HCT116 (cell line): ENCODE measurements at regions not wholly inside any gene's neighbourhood (a gene's known extent, or its start where the extent isn't known, plus 50 kb on each side); places are given as distances from the start of the nearest gene placed in this dataset.

Experiments
- ATAC-seq: fragments of 200-7000 bp; cut with Tn5 transposase; 2 replicates; pipeline ENCODE4 v1.9.1; 2020; ENCODE audit warnings: mild to moderate bottlenecking, moderate library complexity
- BruUV-seq: library from RNA; stranded (reverse); fragments of 400-500 nt; replicated peaks from 2 replicates; lab custom pipeline; 2021; lab: Mats Ljungman, UMichigan
- CTCF ChIA-PET: fragments of 300-600 bp; sonication (Branson Sonifier 250); formaldehyde crosslinking; loops from one replicate; lab custom pipeline; 2021; ENCODE audit warnings: antibody characterized with exemption; lab: Charles Lee
- POLR2A ChIA-PET: fragments of 300-600, 350-600 bp; sonication (Branson Sonifier 250); formaldehyde crosslinking; loops from one replicate; lab custom pipeline; 2021; ENCODE audit warnings: antibody characterized with exemption; lab: Charles Lee
- RAD21 ChIA-PET, 2 experiments: fragments of 300-600 bp; sonication (Branson Sonifier 250); formaldehyde crosslinking; loops; one replicate each; lab custom pipeline; 2023; ENCODE audit warnings: low total read pairs in 2 of 2; ENCODE audit not compliant: uncharacterized antibody in 2 of 2, unreplicated experiment in 2 of 2, low non-redundant PET in 1 of 2; lab: Charles Lee
- DNase-seq: peaks from one replicate; pipeline ENCODE4 v3.0.0-alpha.2; 2010; ENCODE audit warnings: low read depth, low spot score
- H2AFZ ChIP-seq: fragments of 200-600 bp; shearing (Covaris generic), sonication (generic); 2 replicates; pipeline ENCODE4 v1.6.1; 2017; ENCODE audit warnings: low read depth, mixed run types, mixed read lengths, antibody characterized with exemption, low read length; ENCODE audit not compliant: poor library complexity, severe bottlenecking
- H3K27ac ChIP-seq: 2 replicates; pipeline ENCODE4 v1.5.1; 2012; ENCODE audit warnings: low read depth, low read length
- H3K27me3 ChIP-seq: fragments of 200-600 bp; sonication (generic); 2 replicates; pipeline ENCODE4 v1.6.1; 2016; ENCODE audit warnings: mixed run types, low read length, mixed read lengths; ENCODE audit not compliant: insufficient read depth
- H3K36me3 ChIP-seq, 2 experiments: fragments of 200-500 bp in 1 of 2; fragments of 200-600 bp in 1 of 2; sonication (Bioruptor generic) in 1 of 2; sonication (generic) in 1 of 2; 2 replicates each; pipeline versions ENCODE4 v1.5.1 to v1.6.1; 2014 to 2016; ENCODE audit warnings: low read length in 2 of 2, inconsistent platforms in 1 of 2, mixed read lengths in 1 of 2, mixed run types in 1 of 2; ENCODE audit not compliant: insufficient read depth in 2 of 2, control insufficient read depth in 1 of 2
- H3K4me1 ChIP-seq, 2 experiments: fragments of 200-600 bp in 1 of 2; sonication (generic) in 1 of 2; 2 replicates each; pipeline versions ENCODE4 v1.5.1 to v1.6.1; 2012 to 2017; ENCODE audit warnings: low read length in 2 of 2, inconsistent platforms in 1 of 2, mild to moderate bottlenecking in 1 of 2, mixed read lengths in 1 of 2, mixed run types in 1 of 2, moderate library complexity in 1 of 2; ENCODE audit not compliant: insufficient read depth in 2 of 2, control insufficient read depth in 1 of 2
- H3K4me2 ChIP-seq: fragments of 200-600 bp; sonication (generic); 2 replicates; pipeline ENCODE4 v1.6.1; 2017; ENCODE audit warnings: mixed run types, low read length, mixed read lengths
- H3K4me3 ChIP-seq, 2 experiments: fragments of 200-600 bp in 1 of 2; sonication (generic) in 1 of 2; replicated peaks in 1 of 2; 2 replicates each; pipeline ENCODE4 v1.5.1; 2011 to 2016; ENCODE audit warnings: low read length in 2 of 2, control low read depth in 1 of 2, low read depth in 1 of 2, mild to moderate bottlenecking in 1 of 2, mixed read lengths in 1 of 2, mixed run types in 1 of 2
- H3K79me2 ChIP-seq: fragments of 200-600 bp; sonication (generic); 2 replicates; pipeline ENCODE4 v1.6.1; 2017; ENCODE audit warnings: mild to moderate bottlenecking, mixed run types, low read length, moderate library complexity, mixed read lengths; ENCODE audit not compliant: insufficient read depth
- H3K9ac ChIP-seq: fragments of 200-600 bp; sonication (generic); 2 replicates; pipeline ENCODE4 v1.6.1; 2016; ENCODE audit warnings: low read length, mixed read lengths
- H3K9me2 ChIP-seq: fragments of 200-600 bp; sonication (generic), shearing (Covaris generic); 2 replicates; pipeline ENCODE4 v1.6.1; 2017; ENCODE audit warnings: mixed run types, mild to moderate bottlenecking, moderate library complexity; ENCODE audit not compliant: insufficient read depth
- H3K9me3 ChIP-seq, 2 experiments: fragments of 200-500 bp in 1 of 2; fragments of 200-600 bp in 1 of 2; sonication (Bioruptor generic) in 1 of 2; sonication (generic) in 1 of 2; 2 replicates each; pipeline ENCODE4 v1.6.1; 2014 to 2017; ENCODE audit warnings: low read length in 2 of 2, mixed read lengths in 2 of 2, inconsistent platforms in 1 of 2, low read depth in 1 of 2, mild to moderate bottlenecking in 1 of 2, mixed run types in 1 of 2, moderate library complexity in 1 of 2; ENCODE audit not compliant: control insufficient read depth in 1 of 2, insufficient read depth in 1 of 2
- H4K20me1 ChIP-seq: fragments of 200-600 bp; sonication (generic), shearing (Covaris generic); 2 replicates; pipeline ENCODE4 v1.6.1; 2017; ENCODE audit warnings: mixed run types, mild to moderate bottlenecking, moderate library complexity; ENCODE audit not compliant: insufficient read depth
- CEBPB ChIP-seq: IDR thresholded peaks from 2 replicates; pipeline ENCODE4 v1.6.1; 2012; ENCODE audit warnings: low read depth
- ELF1 ChIP-seq: IDR thresholded peaks from 2 replicates; pipeline ENCODE4 v1.6.1; 2012; ENCODE audit warnings: low read depth, borderline replicate concordance
- EZH2 ChIP-seq: fragments of 200-600 bp; sonication (generic); IDR thresholded peaks from 2 replicates; pipeline ENCODE4 v1.6.1; 2017; ENCODE audit warnings: antibody characterized with exemption, mixed run types
- EZH2phosphoT487 ChIP-seq: fragments of 200-600 bp; IDR thresholded peaks from 2 replicates; pipeline ENCODE4 v1.6.1; 2018; ENCODE audit warnings: antibody characterized with exemption, borderline replicate concordance
- FOSL1 ChIP-seq: IDR thresholded peaks from 2 replicates; pipeline ENCODE4 v1.6.1; 2012; ENCODE audit warnings: low read depth
- POLR2A ChIP-seq: IDR thresholded peaks from 2 replicates; pipeline ENCODE4 v1.7.0; 2011; ENCODE audit warnings: borderline replicate concordance; ENCODE audit not compliant: insufficient read depth, insufficient read length; ENCODE audit errors: extremely low read depth
- POLR2AphosphoS5 ChIP-seq: IDR thresholded peaks from 2 replicates; pipeline ENCODE4 v1.6.1; 2011; ENCODE audit warnings: mild to moderate bottlenecking, low read depth, low read length, moderate library complexity
- RAD21 ChIP-seq: IDR thresholded peaks from 2 replicates; pipeline ENCODE4 v1.6.1; 2012; ENCODE audit warnings: low read depth, mild to moderate bottlenecking
- TCF7L2 ChIP-seq: IDR thresholded peaks from 2 replicates; pipeline ENCODE4 v1.7.0; 2011; ENCODE audit warnings: borderline replicate concordance, inconsistent platforms; ENCODE audit not compliant: insufficient read depth, insufficient read length; ENCODE audit errors: extremely low read depth
- ZFX ChIP-seq: fragments of 450-650 bp; IDR thresholded peaks from 2 replicates; pipeline ENCODE4 v1.6.1; 2017
- ZNF274 ChIP-seq: fragments of 200-500 bp; sonication (Bioruptor generic); IDR thresholded peaks from 2 replicates; pipeline ENCODE4 v1.6.1; 2014; ENCODE audit warnings: mild to moderate bottlenecking, low read depth, low read length, inconsistent platforms
- intact Hi-C: fragments of 100-400 bp; cut with micrococcal nuclease; formaldehyde crosslinking; loops from 2 replicates; pipeline ENCODE4 v1.10.0; 2022
- TF ChIP-seq, protein P1 (sequence below): IDR thresholded peaks from 2 replicates; pipeline ENCODE4 v1.6.1; 2012
- TF ChIP-seq, protein P2 (sequence below): IDR thresholded peaks from 2 replicates; pipeline ENCODE4 v1.6.1; 2012
- TF ChIP-seq, protein P3 (sequence below): IDR thresholded peaks from 2 replicates; pipeline ENCODE4 v1.6.1; 2011; ENCODE audit warnings: mild to moderate bottlenecking, low read length, moderate library complexity; ENCODE audit not compliant: insufficient replicate concordance; ENCODE audit errors: extremely low read depth

DNA sequence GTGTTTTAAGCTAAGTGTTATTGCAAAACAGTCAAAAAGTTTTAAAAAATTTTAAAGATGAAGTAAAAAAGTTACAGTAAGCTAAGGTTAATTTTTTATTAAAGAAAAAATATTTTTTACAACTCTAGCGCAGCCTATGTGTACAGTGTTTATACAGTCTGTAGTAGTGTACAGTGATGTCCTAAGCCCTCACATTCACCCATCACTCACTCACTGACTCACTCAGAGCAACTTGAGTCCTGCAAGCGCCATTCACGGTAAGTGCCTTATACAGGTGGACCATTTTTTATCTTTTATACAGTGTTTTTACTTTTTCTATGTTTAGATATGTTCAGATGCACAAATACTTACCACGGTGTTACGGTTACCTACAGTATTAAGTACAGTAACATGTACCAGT lies 83.4 kb upstream of the STMND1 start:
- H3K9me2 ChIP-seq = no peaks in the 10 kb centered on the region
- no peaks in the 10 kb centered on the region for H3K9me3 ChIP-seq
- ChIA-PET CTCF (no interaction called here), RAD21 (no interaction called here), POLR2A (no interaction called here)
- ATAC-seq (no peak), DNase-seq (no peak)
- H3K36me3 ChIP-seq = no peaks in the 10 kb centered on the region
- peaks cover 0 to 8% of the 10 kb centered on the region in 2 experiments; a peak in 2 of 4 replicates for H3K4me1 ChIP-seq
- no peaks in the 10 kb centered on the region for H4K20me1 ChIP-seq
- H2AFZ ChIP-seq = no peak overlapping the region
- no peak overlapping the region for H3K27ac ChIP-seq
- H3K27me3 ChIP-seq = no peaks in the 10 kb centered on the region
- H3K4me3 ChIP-seq = no peak overlapping the region
- H3K4me2 ChIP-seq = no peak overlapping the region
- TF ChIP-seq RAD21 (no peak), EZH2phosphoT487 (no peak), POLR2AphosphoS5 (no peak), ELF1 (no peak), ZNF274 (no peak), ZFX (no peak), POLR2A (no peak), EZH2 (no peak), TCF7L2 (no peak), FOSL1 (no peak), CEBPB (no peak)
- TF ChIP-seq, protein P1, sequence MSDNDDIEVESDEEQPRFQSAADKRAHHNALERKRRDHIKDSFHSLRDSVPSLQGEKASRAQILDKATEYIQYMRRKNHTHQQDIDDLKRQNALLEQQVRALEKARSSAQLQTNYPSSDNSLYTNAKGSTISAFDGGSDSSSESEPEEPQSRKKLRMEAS = no peak
- TF ChIP-seq, protein P2, sequence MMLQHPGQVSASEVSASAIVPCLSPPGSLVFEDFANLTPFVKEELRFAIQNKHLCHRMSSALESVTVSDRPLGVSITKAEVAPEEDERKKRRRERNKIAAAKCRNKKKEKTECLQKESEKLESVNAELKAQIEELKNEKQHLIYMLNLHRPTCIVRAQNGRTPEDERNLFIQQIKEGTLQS = no peak
- no peak overlapping the region for H3K9ac ChIP-seq
- intact Hi-C loops = no loop called here
- BruUV-seq = no TSS peak
- no peaks in the 10 kb centered on the region for H3K79me2 ChIP-seq

DNA sequence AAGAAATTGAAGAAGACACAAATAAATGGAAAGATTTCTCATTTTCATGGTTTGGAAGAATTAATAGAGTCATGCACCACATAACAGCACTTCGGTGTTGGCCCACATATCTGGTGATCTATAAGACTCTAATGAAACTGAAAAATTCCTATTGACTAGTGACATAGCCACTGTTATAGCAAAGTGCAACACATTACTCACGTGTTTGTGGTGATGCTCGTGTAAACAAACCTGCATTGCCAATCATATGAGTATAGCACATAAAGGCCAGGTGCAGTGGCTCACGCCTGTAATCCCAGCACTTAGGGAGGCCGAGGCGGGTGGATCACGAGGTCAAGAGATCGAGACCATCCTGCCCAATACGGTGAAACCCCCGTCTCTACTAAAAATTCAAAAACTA lies 84.4 kb upstream of the STMND1 start:
- TF ChIP-seq, protein P3, sequence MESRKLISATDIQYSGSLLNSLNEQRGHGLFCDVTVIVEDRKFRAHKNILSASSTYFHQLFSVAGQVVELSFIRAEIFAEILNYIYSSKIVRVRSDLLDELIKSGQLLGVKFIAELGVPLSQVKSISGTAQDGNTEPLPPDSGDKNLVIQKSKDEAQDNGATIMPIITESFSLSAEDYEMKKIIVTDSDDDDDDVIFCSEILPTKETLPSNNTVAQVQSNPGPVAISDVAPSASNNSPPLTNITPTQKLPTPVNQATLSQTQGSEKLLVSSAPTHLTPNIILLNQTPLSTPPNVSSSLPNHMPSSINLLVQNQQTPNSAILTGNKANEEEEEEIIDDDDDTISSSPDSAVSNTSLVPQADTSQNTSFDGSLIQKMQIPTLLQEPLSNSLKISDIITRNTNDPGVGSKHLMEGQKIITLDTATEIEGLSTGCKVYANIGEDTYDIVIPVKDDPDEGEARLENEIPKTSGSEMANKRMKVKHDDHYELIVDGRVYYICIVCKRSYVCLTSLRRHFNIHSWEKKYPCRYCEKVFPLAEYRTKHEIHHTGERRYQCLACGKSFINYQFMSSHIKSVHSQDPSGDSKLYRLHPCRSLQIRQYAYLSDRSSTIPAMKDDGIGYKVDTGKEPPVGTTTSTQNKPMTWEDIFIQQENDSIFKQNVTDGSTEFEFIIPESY = no peak
- TF ChIP-seq, protein P2 = no peak
- no peak for TF ChIP-seq CEBPB
- ChIA-PET RAD21 (no interaction called here), CTCF (no interaction called here), POLR2A (no interaction called here)
- Histone ChIP-seq H3K27me3 (no peaks in the 10 kb centered on the region), H3K27ac (no peak overlapping the region), H4K20me1 (no peaks in the 10 kb centered on the region), H3K36me3 (no peaks in the 10 kb centered on the region), H3K9me3 (no peaks in the 10 kb centered on the region), H3K9ac (no peak overlapping the region), H3K4me1 (peaks cover 0 to 11% of the 10 kb centered on the region in 2 experiments; a peak in 2 of 4 replicates), H2AFZ (no peak overlapping the region), H3K4me2 (no peak overlapping the region), H3K9me2 (no peaks in the 10 kb centered on the region), H3K4me3 (no peak overlapping the region), H3K79me2 (no peaks in the 10 kb centered on the region)
- intact Hi-C loops = no loop called here
- DNase-seq (no peak), ATAC-seq (no peak)
- BruUV-seq = no TSS peak
